Esophagus muscularis mucosa (tissue), 3 donors: ENCODE measurements at regions not wholly inside any gene's neighbourhood (a gene's known extent, or its start where the extent isn't known, plus 50 kb on each side); places are given as distances from the start of the nearest gene placed in this dataset.

Experiments used
- POLR2A ChIP-seq: fragments of 450-650 bp; IDR thresholded peaks from one replicate; pipeline ENCODE4 v1.6.1; 2017; ENCODE audit warnings: antibody characterized with exemption, moderate library complexity, mild to moderate bottlenecking, low read depth
- TF ChIP-seq, protein P1 (sequence below), 3 experiments: fragments of 200-600 bp in 2 of 3; fragments of 450-650 bp in 1 of 3; sonication (generic) in 2 of 3; IDR thresholded peaks; one replicate each; pipeline ENCODE4 v1.5.1; 2017 to 2019; ENCODE audit warnings: antibody characterized with exemption in 3 of 3, mild to moderate bottlenecking in 2 of 3, moderate library complexity in 1 of 3

GRCh38 chr12:131223791-131224225 is 270.1 kb downstream of the ADGRD1 start:
- TF ChIP-seq POLR2A = no peak
- TF ChIP-seq, protein P1, sequence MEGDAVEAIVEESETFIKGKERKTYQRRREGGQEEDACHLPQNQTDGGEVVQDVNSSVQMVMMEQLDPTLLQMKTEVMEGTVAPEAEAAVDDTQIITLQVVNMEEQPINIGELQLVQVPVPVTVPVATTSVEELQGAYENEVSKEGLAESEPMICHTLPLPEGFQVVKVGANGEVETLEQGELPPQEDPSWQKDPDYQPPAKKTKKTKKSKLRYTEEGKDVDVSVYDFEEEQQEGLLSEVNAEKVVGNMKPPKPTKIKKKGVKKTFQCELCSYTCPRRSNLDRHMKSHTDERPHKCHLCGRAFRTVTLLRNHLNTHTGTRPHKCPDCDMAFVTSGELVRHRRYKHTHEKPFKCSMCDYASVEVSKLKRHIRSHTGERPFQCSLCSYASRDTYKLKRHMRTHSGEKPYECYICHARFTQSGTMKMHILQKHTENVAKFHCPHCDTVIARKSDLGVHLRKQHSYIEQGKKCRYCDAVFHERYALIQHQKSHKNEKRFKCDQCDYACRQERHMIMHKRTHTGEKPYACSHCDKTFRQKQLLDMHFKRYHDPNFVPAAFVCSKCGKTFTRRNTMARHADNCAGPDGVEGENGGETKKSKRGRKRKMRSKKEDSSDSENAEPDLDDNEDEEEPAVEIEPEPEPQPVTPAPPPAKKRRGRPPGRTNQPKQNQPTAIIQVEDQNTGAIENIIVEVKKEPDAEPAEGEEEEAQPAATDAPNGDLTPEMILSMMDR (IDR thresholded peaks at IDR 0.05) = no peak
